HG03025 (cell line): ENCODE measurements at regions not wholly inside any gene's neighbourhood (a gene's known extent, or its start where the extent isn't known, plus 50 kb on each side); places are given as distances from the start of the nearest gene placed in this dataset.

Experiments
- ATAC-seq: cut with Tn5 transposase; IDR thresholded peaks from one replicate; pipeline ENCODE4 v1.9.1; 2021; ENCODE audit warnings: mild to moderate bottlenecking, moderate library complexity; ENCODE audit not compliant: unreplicated experiment, low FRiP score

GRCh38 chr1:187078916-187079315 is 250.2 kb downstream of the PLA2G4A start:
- no peak for ATAC-seq

DNA sequence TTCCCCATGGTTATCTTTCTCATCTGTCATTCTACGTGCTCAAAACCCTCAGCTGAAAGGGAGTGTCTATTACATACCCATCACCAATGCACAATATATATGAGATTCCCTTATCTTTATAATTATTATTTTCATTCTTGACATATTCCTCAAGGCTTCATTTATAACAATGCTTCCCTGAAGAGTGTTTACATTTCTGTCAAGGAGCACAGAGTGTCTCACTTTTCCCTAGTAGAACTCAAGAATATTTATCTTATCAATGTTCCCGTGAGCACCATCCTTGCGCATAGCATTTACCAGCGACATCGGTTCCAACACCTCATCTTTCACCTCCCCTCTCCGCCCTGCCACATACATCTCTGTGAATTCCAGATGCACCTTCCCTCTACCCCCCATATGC is 250.6 kb downstream of the PLA2G4A start:
- no peak for ATAC-seq

GRCh38 chr1:187091666-187092065 is 262.9 kb downstream of the PLA2G4A start:
- no peak for ATAC-seq

GRCh38 chr1:187092104-187092503 is 263.4 kb downstream of the PLA2G4A start:
- ATAC-seq: no peak

GRCh38 chr1:187096689-187097088 is 267.9 kb downstream of the PLA2G4A start:
- no peak for ATAC-seq

- no peak for ATAC-seq
Measured at GRCh38 chr1:187110351-187110750, 281.6 kb downstream of the PLA2G4A start.

DNA sequence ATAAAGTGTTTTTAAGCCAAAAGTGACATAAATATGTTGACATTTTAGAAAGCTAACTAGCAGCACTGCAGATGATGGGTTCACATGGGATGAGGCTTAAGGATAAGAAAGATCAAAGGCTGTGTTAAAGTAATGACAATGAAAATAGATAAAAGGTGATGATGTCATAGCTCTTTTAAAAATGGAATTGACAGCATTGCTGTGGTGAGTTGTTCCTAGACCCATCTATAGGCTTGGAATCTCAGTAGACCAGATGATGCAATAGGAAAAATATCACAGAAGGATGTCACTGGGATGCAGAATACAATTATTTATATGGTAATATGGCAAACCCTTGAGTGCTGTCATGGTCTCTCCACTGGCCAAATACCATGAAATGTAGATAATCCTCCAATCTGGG is 286.0 kb downstream of the PLA2G4A start:
- no peak for ATAC-seq

DNA sequence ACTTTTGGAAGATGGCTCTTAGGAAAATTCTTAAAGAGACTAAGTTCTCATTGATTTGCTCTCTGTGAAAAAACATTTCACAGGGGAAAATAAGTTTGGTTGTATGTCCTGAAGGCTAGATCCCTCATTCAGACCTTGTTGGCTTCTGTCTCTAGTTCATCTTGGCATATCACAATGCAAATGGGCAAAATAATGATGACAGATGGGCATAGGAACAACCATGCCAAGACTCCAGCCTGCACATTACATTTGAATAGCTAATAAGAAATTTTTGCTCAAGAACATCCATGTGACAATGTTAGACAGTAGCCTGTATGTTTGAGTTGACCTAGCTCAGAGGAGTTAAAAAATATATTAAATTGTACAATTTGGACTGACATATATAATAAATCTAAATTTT is 292.9 kb downstream of the PLA2G4A start:
- no peak for ATAC-seq

GRCh38 chr1:187122566-187122965 is 293.8 kb downstream of the PLA2G4A start:
- ATAC-seq: no peak

DNA sequence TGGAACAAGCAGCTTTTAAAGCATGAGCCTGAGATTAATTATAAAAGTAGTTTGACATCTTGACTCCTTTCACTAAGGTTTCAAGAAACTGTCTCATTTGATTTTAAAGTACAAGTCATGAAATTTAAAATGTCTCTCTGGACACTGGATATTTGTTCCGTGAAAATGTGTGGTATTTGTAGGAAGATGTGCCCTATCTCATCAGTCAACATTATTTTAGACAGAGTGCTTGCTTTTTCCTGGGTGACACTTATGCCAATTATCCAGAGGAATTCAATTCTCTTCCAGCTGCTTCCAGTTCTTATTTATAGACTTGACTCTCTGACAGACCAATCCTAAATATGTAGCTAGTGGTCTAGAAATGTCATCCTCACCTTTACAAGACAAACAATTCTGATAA is 300.4 kb downstream of the PLA2G4A start:
- ATAC-seq: no peak

- no peak for ATAC-seq
Measured at GRCh38 chr1:187143783-187144182, 315.0 kb downstream of the PLA2G4A start.

GRCh38 chr1:187146388-187146787 is 317.6 kb downstream of the PLA2G4A start:
- no peak for ATAC-seq

DNA sequence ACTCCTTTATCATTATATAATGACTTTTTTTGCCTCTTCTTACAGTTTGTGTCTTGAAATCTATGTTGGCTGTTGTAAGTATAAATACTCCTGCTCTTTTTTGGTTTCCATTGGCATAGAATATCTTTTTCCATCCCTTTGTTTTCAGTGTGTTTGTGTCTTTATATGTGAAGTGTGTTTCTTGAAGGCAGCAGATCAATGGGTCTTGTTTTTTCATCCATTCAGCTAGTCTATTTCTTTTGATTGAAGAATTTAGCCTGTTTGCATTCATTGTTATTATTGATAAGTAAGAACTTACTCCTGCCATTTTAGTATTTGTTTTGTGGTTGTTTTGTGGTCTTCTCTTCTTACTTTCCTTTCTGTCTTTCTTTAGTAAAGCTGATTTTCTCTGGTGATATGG is 322.8 kb downstream of the PLA2G4A start:
- ATAC-seq: no peak

DNA sequence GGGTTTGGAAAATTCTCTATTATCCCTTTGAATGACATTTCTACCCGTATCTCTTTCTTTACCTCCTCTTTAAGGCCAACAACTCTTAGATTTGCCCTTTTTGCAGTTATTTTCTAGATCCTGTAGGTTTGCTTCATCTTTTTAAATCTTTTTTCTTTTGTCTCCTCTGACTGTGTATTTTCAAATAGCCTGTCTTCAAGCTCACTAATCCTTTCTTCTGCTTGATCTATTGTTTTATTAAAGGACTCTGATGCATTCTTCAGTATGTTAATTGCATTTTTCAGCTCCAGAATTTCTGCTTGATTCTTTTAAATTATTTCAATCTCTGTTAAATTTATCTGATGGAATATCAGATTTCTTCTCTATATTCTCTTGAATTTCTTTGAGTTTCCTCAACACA is 324.3 kb downstream of the PLA2G4A start:
- no peak for ATAC-seq

GRCh38 chr1:187157115-187157514 is 328.4 kb downstream of the PLA2G4A start:
- ATAC-seq: no peak

DNA sequence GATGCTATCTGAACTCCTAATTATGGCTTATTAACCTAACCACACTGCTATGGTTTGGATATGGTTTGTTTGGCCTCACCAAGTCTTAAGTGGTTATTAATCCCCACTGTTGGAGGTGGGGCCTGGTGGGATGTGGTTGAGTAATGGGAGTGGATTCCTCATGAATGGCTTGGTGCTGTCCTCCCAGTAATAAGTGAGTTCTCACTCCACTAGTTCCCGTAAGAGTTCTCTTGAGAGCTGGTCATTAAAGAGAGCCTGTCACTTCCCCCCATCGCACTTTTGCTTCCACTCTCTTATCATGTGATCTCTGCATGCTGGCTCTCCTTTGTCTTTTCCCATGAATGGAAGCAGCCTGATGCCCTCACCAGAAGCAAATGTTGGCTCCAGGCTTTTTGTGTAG is 328.8 kb downstream of the PLA2G4A start:
- no peak for ATAC-seq

DNA sequence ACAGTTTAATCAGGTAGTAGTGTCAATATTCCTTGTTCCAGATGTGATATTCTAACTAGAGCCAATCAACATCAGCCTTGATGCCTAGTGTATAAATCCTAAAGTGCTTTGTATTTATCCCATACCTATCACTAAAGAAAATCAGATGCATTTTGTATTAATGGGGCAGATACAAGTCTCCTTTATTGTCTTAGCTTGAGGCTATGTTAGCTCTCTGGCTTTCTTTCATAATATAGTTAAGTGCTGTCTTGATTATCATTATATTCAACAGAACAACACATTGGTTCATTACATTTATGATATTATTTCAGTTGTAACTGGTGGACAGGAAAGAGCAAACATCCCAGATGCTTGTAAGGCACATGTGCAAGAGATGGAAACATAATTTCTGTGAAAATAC is 338.8 kb downstream of the PLA2G4A start:
- ATAC-seq: no peak

GRCh38 chr1:187168297-187168696 is 339.5 kb downstream of the PLA2G4A start:
- ATAC-seq: no peak

DNA sequence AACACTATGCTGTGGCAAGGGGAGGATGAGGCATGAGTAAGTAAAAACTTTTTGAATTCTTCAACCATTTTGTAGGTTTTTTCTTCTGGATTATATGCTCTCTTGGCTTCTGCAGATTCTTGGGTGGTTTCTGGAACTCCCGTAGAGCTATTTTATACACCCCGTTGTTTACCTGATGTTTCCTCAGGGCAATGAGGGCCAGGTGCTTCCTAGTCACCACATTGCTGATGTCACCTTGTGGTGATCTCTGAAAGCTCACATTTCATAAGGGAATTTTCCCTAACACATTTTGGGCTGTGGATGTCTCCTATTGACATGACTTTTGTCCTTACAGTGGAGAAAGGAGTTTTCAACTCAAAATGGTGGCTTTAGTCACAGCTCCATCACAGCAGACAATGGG is 356.6 kb downstream of the PLA2G4A start:
- no peak for ATAC-seq

- ATAC-seq: no peak
Measured at GRCh38 chr1:187197685-187198084, 368.9 kb downstream of the PLA2G4A start.

DNA sequence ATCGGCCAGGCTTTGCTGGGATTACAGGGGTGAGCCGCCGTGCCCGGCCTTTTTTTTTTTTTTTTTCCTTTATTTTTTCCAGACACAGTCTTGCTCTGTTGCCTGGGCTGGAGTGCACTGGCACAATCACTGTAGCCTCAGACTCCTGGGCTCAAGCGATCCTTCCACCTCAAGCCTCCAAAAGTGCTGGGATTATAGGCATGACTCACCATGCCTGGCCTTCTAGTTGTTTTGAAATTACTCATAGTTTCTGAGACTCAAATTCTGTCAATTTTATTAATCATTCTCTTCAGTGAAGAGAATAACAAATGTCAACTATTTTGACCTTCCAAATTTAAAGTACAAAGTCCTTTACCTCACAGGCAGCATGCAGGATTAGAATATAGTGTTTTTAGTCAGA is 374.5 kb downstream of the PLA2G4A start:
- no peak for ATAC-seq

DNA sequence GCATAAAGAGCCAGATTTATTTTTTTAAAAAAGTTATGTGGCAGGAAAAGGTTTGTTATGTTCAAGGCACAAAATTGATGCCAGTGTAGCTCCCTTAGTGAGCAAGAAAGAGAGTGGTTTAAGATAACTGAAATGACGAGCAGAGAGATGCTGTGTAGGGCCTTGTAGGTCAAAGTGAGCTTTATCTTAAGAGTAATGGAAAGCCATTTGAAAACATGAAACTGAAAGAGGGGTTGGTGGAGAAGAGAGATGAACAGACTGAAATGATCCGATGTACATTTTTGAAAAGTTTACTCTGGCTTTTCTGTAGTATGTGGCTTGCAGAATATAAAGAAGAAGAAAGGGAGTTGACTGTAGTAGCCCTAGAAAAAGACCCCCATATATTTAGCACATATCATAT is 383.6 kb downstream of the PLA2G4A start:
- ATAC-seq: no peak

GRCh38 chr1:187226396-187226795 is 397.6 kb downstream of the PLA2G4A start:
- ATAC-seq: no peak
